ENCODE measurements at regions not wholly inside any gene's neighbourhood (a gene's known extent, or its start where the extent isn't known, plus 50 kb on each side); places are given as distances from the start of the nearest gene placed in this dataset.

- peaks cover 23% of the 10 kb centered on the region for H3K27me3 ChIP-seq (ENCODE audit: insufficient read depth, low read length)
- ChIA-PET POLR2A (no interaction called here), CTCF (no interaction called here), RAD21 (ENCODE audit: low non-redundant PET in 1 of 2, low total read pairs in 2 of 2, uncharacterized antibody in 2 of 2, unreplicated experiment in 2 of 2) (no interaction called here)
- no peak overlapping the region for H3K27ac ChIP-seq (ENCODE audit: low read depth, low read length)
- H3K9me2 ChIP-seq (ENCODE audit: insufficient read depth) = no peaks in the 10 kb centered on the region; the same call in 1 of the 2 replicates
- no peaks in the 10 kb centered on the region for H4K20me1 ChIP-seq (ENCODE audit: insufficient read depth)
- TF ChIP-seq CTCF (IDR thresholded peaks at IDR 0.05 in 2 of 3, conservative IDR thresholded peaks at IDR 0.05 in 1 of 3; ENCODE audit: borderline replicate concordance in 1 of 3, insufficient read depth in 1 of 3, low read depth in 2 of 3, low read length in 2 of 3) (no peak), REST (IDR thresholded peaks at IDR 0.05; ENCODE audit: low read depth) (no peak), EZH2phosphoT487 (IDR thresholded peaks at IDR 0.05; ENCODE audit: borderline replicate concordance) (no peak)
- no peaks in the 10 kb centered on the region for H3K36me3 ChIP-seq (ENCODE audit: control insufficient read depth in 1 of 2, insufficient read depth in 2 of 2, low read length in 2 of 2)
- no peaks in the 10 kb centered on the region for H3K79me2 ChIP-seq (ENCODE audit: insufficient read depth, low read length)
- no peaks in the 10 kb centered on the region for H3K4me1 ChIP-seq (ENCODE audit: control insufficient read depth in 1 of 2, insufficient read depth in 2 of 2, low read length in 2 of 2)
- no peak for DNase-seq (ENCODE audit: low read depth, low spot score)
- no peaks in the 10 kb centered on the region for H3K9me3 ChIP-seq (ENCODE audit: control insufficient read depth in 1 of 2, insufficient read depth in 1 of 2, low read depth in 1 of 2, low read length in 2 of 2)
- no peak for ATAC-seq
- no peak overlapping the region for H3K4me3 ChIP-seq (replicated peaks in 1 of 2; ENCODE audit: low read depth in 1 of 2, low read length in 2 of 2)
- intact Hi-C loops (cut with micrococcal nuclease) = no loop called here
- no peak overlapping the region for H2AFZ ChIP-seq (ENCODE audit: low read depth, low read length, poor library complexity, severe bottlenecking)
- no peak overlapping the region for H3K9ac ChIP-seq (ENCODE audit: low read length)
- no TSS peak for BruUV-seq (replicated peaks)
- H3K4me2 ChIP-seq (ENCODE audit: low read length) = no peak overlapping the region
Measured at GRCh38 chr12:115423546-115423987, 739.6 kb upstream of the TBX3 start.

All from HCT116 (cell line).